ENCODE measurements at regions not wholly inside any gene's neighbourhood (a gene's known extent, or its start where the extent isn't known, plus 50 kb on each side); places are given as distances from the start of the nearest gene placed in this dataset.

- H3K4me3 ChIP-seq (ENCODE audit: control insufficient read depth in 2 of 3, extremely low read depth in 1 of 3, insufficient read depth in 2 of 3, low read depth in 1 of 3, low read length in 3 of 3) = no peak overlapping the region
- no peak for TF ChIP-seq EZH2 (IDR thresholded peaks at IDR 0.05; ENCODE audit: low read length)
- no peak for TF ChIP-seq CTCF (optimal IDR thresholded peaks at IDR 0.05 in 1 of 3, IDR thresholded peaks at IDR 0.05 in 1 of 3, conservative IDR thresholded peaks at IDR 0.05 in 1 of 3; ENCODE audit: extremely low read depth in 1 of 3, insufficient read depth in 2 of 3, low read length in 3 of 3)
- H3K27ac ChIP-seq (ENCODE audit: control insufficient read depth, insufficient read depth, low read length) = no peak overlapping the region
- FAIRE-seq = no peak
- dilution Hi-C loops (cut with MboI; ENCODE audit: extremely low pct_ligation_motif_present, low sequenced_read_pairs) = no loop called here
- H3K9me1 ChIP-seq (ENCODE audit: control insufficient read depth, extremely low read depth, insufficient read depth, low read length) = no peaks in the 10 kb centered on the region
- H3K4me2 ChIP-seq (ENCODE audit: control insufficient read depth, extremely low read depth, insufficient read depth, low read depth, low read length) = no peak overlapping the region
- H3K79me2 ChIP-seq (ENCODE audit: control insufficient read depth, insufficient read depth, low read length) = no peaks in the 10 kb centered on the region
- no peaks in the 10 kb centered on the region for H3K27me3 ChIP-seq (ENCODE audit: control insufficient read depth, extremely low read depth, insufficient read depth, low read length)
- no peak overlapping the region for H3K9ac ChIP-seq (ENCODE audit: control insufficient read depth, extremely low read depth, insufficient read depth, low read length)
- DNase-seq (ENCODE audit: low read depth, low spot score) = no peak
- H3K4me1 ChIP-seq (ENCODE audit: control insufficient read depth, extremely low read depth, insufficient read depth, low read length) = peaks cover 4% of the 10 kb centered on the region
- H3K36me3 ChIP-seq (ENCODE audit: control insufficient read depth in 2 of 2, extremely low read depth in 1 of 2, insufficient read depth in 2 of 2, low read length in 2 of 2) = no peaks in the 10 kb centered on the region
- H2AFZ ChIP-seq (ENCODE audit: control insufficient read depth, low read length) = no peak overlapping the region
- no peaks in the 10 kb centered on the region for H3K9me3 ChIP-seq (ENCODE audit: control insufficient read depth, low read depth, low read length)
- no peaks in the 10 kb centered on the region for H4K20me1 ChIP-seq (ENCODE audit: control insufficient read depth, extremely low read depth, insufficient read depth, low read length)
Measured at GRCh38 chr9:13487498-13487897, 208.0 kb upstream of the MPDZ start.

DNA sequence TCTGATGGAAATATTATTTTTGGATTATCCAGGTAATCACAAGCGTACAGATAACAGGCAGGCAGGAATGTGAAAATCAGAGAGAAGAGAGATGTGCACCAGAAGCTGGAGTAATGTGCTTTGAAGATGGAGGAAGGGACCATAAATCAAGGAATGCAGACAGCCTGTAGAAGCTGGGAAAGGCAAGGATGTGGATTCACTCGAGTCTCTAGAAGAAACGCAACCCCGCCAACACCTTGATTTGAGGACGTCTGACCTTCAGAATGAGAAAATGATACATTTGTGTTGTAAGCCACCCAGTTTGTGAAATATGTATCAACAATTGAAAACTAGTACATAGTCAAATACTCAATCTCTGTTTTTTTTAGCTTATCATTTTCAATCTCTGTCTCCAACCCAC lies 207.6 kb upstream of the MPDZ start:
- Histone ChIP-seq H4K20me1 (ENCODE audit: control insufficient read depth, extremely low read depth, insufficient read depth, low read length) (no peaks in the 10 kb centered on the region), H3K4me3 (ENCODE audit: control insufficient read depth in 2 of 3, extremely low read depth in 1 of 3, insufficient read depth in 2 of 3, low read depth in 1 of 3, low read length in 3 of 3) (no peak overlapping the region), H3K4me2 (ENCODE audit: control insufficient read depth, extremely low read depth, insufficient read depth, low read depth, low read length) (no peak overlapping the region), H2AFZ (ENCODE audit: control insufficient read depth, low read length) (no peak overlapping the region), H3K79me2 (ENCODE audit: control insufficient read depth, insufficient read depth, low read length) (no peaks in the 10 kb centered on the region), H3K27me3 (ENCODE audit: control insufficient read depth, extremely low read depth, insufficient read depth, low read length) (no peaks in the 10 kb centered on the region), H3K27ac (ENCODE audit: control insufficient read depth, insufficient read depth, low read length) (no peak overlapping the region), H3K9me1 (ENCODE audit: control insufficient read depth, extremely low read depth, insufficient read depth, low read length) (no peaks in the 10 kb centered on the region), H3K4me1 (ENCODE audit: control insufficient read depth, extremely low read depth, insufficient read depth, low read length) (peaks cover 4% of the 10 kb centered on the region), H3K9ac (ENCODE audit: control insufficient read depth, extremely low read depth, insufficient read depth, low read length) (no peak overlapping the region), H3K36me3 (ENCODE audit: control insufficient read depth in 2 of 2, extremely low read depth in 1 of 2, insufficient read depth in 2 of 2, low read length in 2 of 2) (no peaks in the 10 kb centered on the region), H3K9me3 (ENCODE audit: control insufficient read depth, low read depth, low read length) (no peaks in the 10 kb centered on the region)
- no peak for TF ChIP-seq CTCF (optimal IDR thresholded peaks at IDR 0.05 in 1 of 3, IDR thresholded peaks at IDR 0.05 in 1 of 3, conservative IDR thresholded peaks at IDR 0.05 in 1 of 3; ENCODE audit: extremely low read depth in 1 of 3, insufficient read depth in 2 of 3, low read length in 3 of 3)
- TF ChIP-seq EZH2 (IDR thresholded peaks at IDR 0.05; ENCODE audit: low read length) = no peak
- no peak for FAIRE-seq
- DNase-seq (ENCODE audit: low read depth, low spot score) = no peak
- dilution Hi-C loops (cut with MboI; ENCODE audit: extremely low pct_ligation_motif_present, low sequenced_read_pairs) = no loop called here

Measured in keratinocyte (primary cell).